K562 (cell line): ENCODE measurements at regions not wholly inside any gene's neighbourhood (a gene's known extent, or its start where the extent isn't known, plus 50 kb on each side); places are given as distances from the start of the nearest gene placed in this dataset.

Experiments
- ATAC-seq: fragments of 200-7000 bp; cut with Tn5 transposase; 3 replicates; pipeline ENCODE4 v1.9.1; 2020; ENCODE audit warnings: moderate library complexity
- BruUV-seq: library from RNA; stranded (reverse); fragments of 400-500 nt; replicated peaks from 2 replicates; lab custom pipeline; 2021; lab: Mats Ljungman, UMichigan
- CTCF ChIA-PET: fragments of 300-600 bp; formaldehyde crosslinking; extraction: SDS; loops from one replicate; lab custom pipeline; 2021; ENCODE audit warnings: low intra/inter-chr PET ratio; lab: Yijun Ruan, JAX
- POLR2A ChIA-PET: fragments of 300-600, 350-650 bp; sonication (Branson Sonifier 250); formaldehyde crosslinking; extraction: SDS; loops from one replicate; lab custom pipeline; 2021; ENCODE audit warnings: antibody characterized with exemption, inconsistent platforms; lab: Yijun Ruan, JAX
- DNase-seq, 4 experiments: peaks; one replicate each; pipeline versions ENCODE4 v3.0.0 to v3.0.0-alpha.2; 2011 to 2018; ENCODE audit warnings: low spot score in 3 of 4, mixed read lengths in 3 of 4; ENCODE audit errors: extremely low read depth in 1 of 4
- FAIRE-seq: peaks from 2 replicates; lab custom pipeline; 2011; peaks lifted over from hg19 to GRCh38; lab: Jason Lieb, UNC
- H2AFZ ChIP-seq: 2 replicates; pipeline ENCODE4 v1.6.0; 2011; ENCODE audit warnings: low read depth, low read length, control low read depth, inconsistent platforms
- H3K27ac ChIP-seq: fragments of 200-600 bp; 3 replicates; pipeline ENCODE4 v1.8.0; 2011; ENCODE audit warnings: low read depth, mild to moderate bottlenecking, control low read depth, inconsistent platforms, low read length, moderate library complexity, mixed read lengths; ENCODE audit errors: extremely low read depth
- H3K27me3 ChIP-seq, 2 experiments: fragments of 300-600 bp in 1 of 2; 2 replicates in 1 of 2; 3 replicates in 1 of 2; pipeline versions ENCODE4 v1.6.0 to v1.8.0; 2011; ENCODE audit warnings: inconsistent platforms in 2 of 2, low read length in 2 of 2, mild to moderate bottlenecking in 1 of 2, mixed read lengths in 1 of 2, moderate library complexity in 1 of 2; ENCODE audit not compliant: control insufficient read depth in 2 of 2, insufficient read depth in 2 of 2
- H3K36me3 ChIP-seq: fragments of 300-600 bp; 3 replicates; pipeline ENCODE4 v1.8.0; 2011; ENCODE audit warnings: mild to moderate bottlenecking, low read length, inconsistent platforms; ENCODE audit not compliant: control insufficient read depth, insufficient read depth
- H3K4me1 ChIP-seq, 2 experiments: fragments of 200-600 bp in 1 of 2; replicated peaks in 1 of 2; 2 replicates in 1 of 2; 3 replicates in 1 of 2; pipeline versions ENCODE4 v1.5.1 to v1.8.0; 2011; ENCODE audit warnings: inconsistent platforms in 2 of 2, low read length in 2 of 2, mild to moderate bottlenecking in 1 of 2, mixed read lengths in 1 of 2, moderate library complexity in 1 of 2; ENCODE audit not compliant: control insufficient read depth in 2 of 2, insufficient read depth in 2 of 2
- H3K4me2 ChIP-seq: 2 replicates; pipeline ENCODE4 v1.6.1; 2011; ENCODE audit warnings: low read length, control low read depth, inconsistent platforms, mixed read lengths; ENCODE audit not compliant: insufficient read depth
- H3K4me3 ChIP-seq: fragments of 200-600 bp; sonication (generic), shearing (Covaris generic); 2 replicates; pipeline ENCODE4 v1.5.1; 2016; ENCODE audit warnings: control low read depth, inconsistent platforms
- H3K79me2 ChIP-seq: fragments of 200-600 bp; 3 replicates; pipeline ENCODE4 v1.8.0; 2011; ENCODE audit warnings: low read length, inconsistent platforms; ENCODE audit not compliant: control insufficient read depth, insufficient read depth
- H3K9ac ChIP-seq, 2 experiments: 2 replicates each; pipeline versions ENCODE4 v1.6.0 to v1.6.1; 2011; ENCODE audit warnings: low read depth in 2 of 2, low read length in 2 of 2, control low read depth in 1 of 2, inconsistent platforms in 1 of 2, mild to moderate bottlenecking in 1 of 2, mixed read lengths in 1 of 2; ENCODE audit not compliant: insufficient read depth in 1 of 2
- H3K9me1 ChIP-seq: one replicate; pipeline ENCODE4 v1.6.0; 2011; ENCODE audit warnings: inconsistent platforms, mild to moderate bottlenecking, low read length, moderate library complexity; ENCODE audit not compliant: control insufficient read depth, insufficient read depth
- H3K9me3 ChIP-seq: replicated peaks from 2 replicates; pipeline ENCODE4 v1.5.1; 2011; ENCODE audit warnings: low read depth, low read length, inconsistent platforms; ENCODE audit not compliant: control insufficient read depth, insufficient read depth
- H4K20me1 ChIP-seq: replicated peaks from 2 replicates; pipeline ENCODE4 v1.6.1; 2011; ENCODE audit warnings: low read length, inconsistent platforms, mixed read lengths; ENCODE audit not compliant: control insufficient read depth, insufficient read depth
- BHLHE40 ChIP-seq: IDR thresholded peaks from 2 replicates; pipeline ENCODE4 v1.6.1; 2011; ENCODE audit warnings: low read length, improper control_type of control experiment
- C11orf30 ChIP-seq: fragments of 450-650 bp; IDR thresholded peaks from 2 replicates; pipeline ENCODE4 v1.6.1; 2016; ENCODE audit warnings: low read depth, mild to moderate bottlenecking
- CREB3L1 ChIP-seq: fragments of 450-650 bp; IDR thresholded peaks from 2 replicates; pipeline ENCODE4 v1.6.1; 2014; ENCODE audit warnings: low read depth, mild to moderate bottlenecking, moderate library complexity, borderline replicate concordance
- KHSRP ChIP-seq: fragments of 450-650 bp; IDR thresholded peaks from 2 replicates; pipeline ENCODE4 v1.6.1; 2017
- KLF10 ChIP-seq: fragments of 250-450 bp; sonication (Bioruptor Pico); IDR thresholded peaks from 2 replicates; pipeline ENCODE4 v1.6.1; 2021; ENCODE audit warnings: matching md5 sums
- MAFF ChIP-seq: IDR thresholded peaks from 2 replicates; pipeline ENCODE4 v1.6.1; 2012; ENCODE audit warnings: low read length, improper control_type of control experiment
- MAFG ChIP-seq: fragments of 450-650 bp; conservative IDR thresholded peaks from 2 replicates; pipeline ENCODE4 v1.6.1; 2016; ENCODE audit warnings: missing genetic modification characterization, missing compliant biosample characterization
- MAFK ChIP-seq: IDR thresholded peaks from 2 replicates; pipeline ENCODE4 v1.6.1; 2011; ENCODE audit warnings: low read length, improper control_type of control experiment
- RHOXF2B ChIP-seq: fragments of 250-450 bp; sonication (Bioruptor Pico); conservative IDR thresholded peaks from 2 replicates; pipeline ENCODE4 v1.5.1; 2021
- RREB1 ChIP-seq: fragments of 250-450 bp; sonication (Bioruptor Pico); IDR thresholded peaks from 2 replicates; pipeline ENCODE4 v1.4.0; 2020
- ZBED1 ChIP-seq: IDR thresholded peaks from 2 replicates; pipeline ENCODE4 v1.6.1; 2014
- ZNF184 ChIP-seq: sonication (generic); formaldehyde crosslinking; IDR thresholded peaks from 2 replicates; pipeline ENCODE4 v1.5.0; 2020; ENCODE audit warnings: missing genetic modification reagents
- ZNF316 ChIP-seq: fragments of 450-650 bp; IDR thresholded peaks from 2 replicates; pipeline ENCODE4 v1.6.1; 2016
- WGBS: fragments of 100-300 bp; shearing (Covaris generic); methylation state at CpG from one replicate; pipeline ENCODE4 v1.1.6; 2016; ENCODE audit warnings: low coverage, mixed read lengths; ENCODE audit not compliant: insufficient coverage; ENCODE audit errors: missing lambda C conversion rate; 5-methylcytosine and 5-hydroxymethylcytosine counted together
- in situ Hi-C: fragments of 300-500 bp; cut with MboI; formaldehyde crosslinking; loops from 4 replicates; pipeline ENCODE4 v1.15.0; 2018; ENCODE audit warnings: inconsistent platforms, mixed read lengths
- intact Hi-C: fragments of 100-400 bp; cut with micrococcal nuclease; formaldehyde crosslinking; loops from 2 replicates; pipeline ENCODE4 v1.14.2; 2022

- Histone ChIP-seq H3K27ac (no peak overlapping the region), H3K4me3 (no peak overlapping the region), H2AFZ (no peak overlapping the region), H3K9me1 (no peaks in the 10 kb centered on the region), H3K36me3 (no peaks in the 10 kb centered on the region), H3K4me1 (no peaks in the 10 kb centered on the region), H3K9ac (no peak overlapping the region), H3K4me2 (no peak overlapping the region), H3K9me3 (no peaks in the 10 kb centered on the region), H3K79me2 (no peaks in the 10 kb centered on the region), H4K20me1 (no peaks in the 10 kb centered on the region), H3K27me3 (no peaks in the 10 kb centered on the region)
- 0% methylated on average over 4 of the region's 4 CpGs for WGBS
- ChIA-PET POLR2A (no interaction called here), CTCF (no interaction called here)
- no TSS peak for BruUV-seq
- in situ Hi-C loops (no loop called here), intact Hi-C loops (no loop called here)
- FAIRE-seq (no peak), ATAC-seq (no peak), DNase-seq (no peak)
- TF ChIP-seq ZNF184 (CRISPR knock-in tag) (no peak), MAFF (peak; percentile 55), ZNF316 (peak; percentile 62; the same call in 1 of the 2 replicates), MAFK (peak; percentile 76), RHOXF2B (no peak), MAFG (peak; percentile 45), C11orf30 (peak; percentile 17; the same call in 1 of the 2 replicates)
These were observed 337.5 kb upstream of the TENM3 start for GRCh38 chr4:181905708-181906107.

- H3K9ac ChIP-seq = no peak overlapping the region
- no peaks in the 10 kb centered on the region for H4K20me1 ChIP-seq
- DNase-seq (no peak), FAIRE-seq (no peak), ATAC-seq (no peak)
- no peaks in the 10 kb centered on the region for H3K27me3 ChIP-seq
- H3K9me3 ChIP-seq = no peaks in the 10 kb centered on the region
- no peaks in the 10 kb centered on the region for H3K4me1 ChIP-seq
- BruUV-seq = no TSS peak
- H3K79me2 ChIP-seq = no peaks in the 10 kb centered on the region
- H3K4me3 ChIP-seq = no peak overlapping the region
- in situ Hi-C loops = no loop called here
- POLR2A ChIA-PET = no interaction called here
- CTCF ChIA-PET = no interaction called here
- intact Hi-C loops = no loop called here
- 8% methylated on average over 1 of the region's 1 CpG for WGBS
- no peak overlapping the region for H2AFZ ChIP-seq
- H3K27ac ChIP-seq = no peak overlapping the region
- no peak overlapping the region for H3K4me2 ChIP-seq
- H3K36me3 ChIP-seq = no peaks in the 10 kb centered on the region
- no peaks in the 10 kb centered on the region for H3K9me1 ChIP-seq
- TF ChIP-seq ZBED1 (no peak), KHSRP (no peak), BHLHE40 (no peak), KLF10 (CRISPR knock-in tag) (no peak), CREB3L1 (no peak), RREB1 (CRISPR knock-in tag) (no peak)
These were observed 335.0 kb upstream of the TENM3 start for GRCh38 chr4:181908168-181908567.
